ENCODE measurements at regions not wholly inside any gene's neighbourhood (a gene's known extent, or its start where the extent isn't known, plus 50 kb on each side); places are given as distances from the start of the nearest gene placed in this dataset.

- TF ChIP-seq TARDBP (IDR thresholded peaks at IDR 0.05; ENCODE audit: borderline replicate concordance) (no peak), CHD4 (IDR thresholded peaks at IDR 0.05) (no peak), SREBF2 (IDR thresholded peaks at IDR 0.05; ENCODE audit: low read length) (no peak), CTCF (IDR thresholded peaks at IDR 0.05 in 2 of 3, conservative IDR thresholded peaks at IDR 0.05 in 1 of 3; ENCODE audit: control insufficient read depth in 2 of 3, extremely low read depth in 1 of 3, insufficient read depth in 1 of 3, low read depth in 3 of 3, low read length in 3 of 3) (no peak), HCFC1 (IDR thresholded peaks at IDR 0.05; ENCODE audit: low read length) (no peak), CREB1 (IDR thresholded peaks at IDR 0.05; ENCODE audit: low read depth) (no peak), MAX (IDR thresholded peaks at IDR 0.05; ENCODE audit: low read depth, low read length) (no peak), BMI1 (IDR thresholded peaks at IDR 0.05; ENCODE audit: borderline replicate concordance) (no peak), E4F1 (IDR thresholded peaks at IDR 0.05; ENCODE audit: borderline replicate concordance, partially characterized antibody) (no peak)
Observed at GRCh38 chr6:137353346-137353745, 134.2 kb upstream of the IFNGR1 start.

Data from GM12878 (cell line).